Cerebellar cortex (tissue), 1 donor: ENCODE measurements at regions not wholly inside any gene's neighbourhood (a gene's known extent, or its start where the extent isn't known, plus 50 kb on each side); places are given as distances from the start of the nearest gene placed in this dataset.

ENCODE experiments used
- DNase-seq: peaks from one replicate; pipeline ENCODE4 v3.0.0-alpha.2; 2015; ENCODE audit warnings: low spot score

GRCh38 chr4:81946996-81947395 lies 426.8 kb downstream of the HNRNPD start:
- no peak for DNase-seq

GRCh38 chr4:81930506-81931238 lies 443.1 kb downstream of the HNRNPD start:
- DNase-seq = no peak

DNA sequence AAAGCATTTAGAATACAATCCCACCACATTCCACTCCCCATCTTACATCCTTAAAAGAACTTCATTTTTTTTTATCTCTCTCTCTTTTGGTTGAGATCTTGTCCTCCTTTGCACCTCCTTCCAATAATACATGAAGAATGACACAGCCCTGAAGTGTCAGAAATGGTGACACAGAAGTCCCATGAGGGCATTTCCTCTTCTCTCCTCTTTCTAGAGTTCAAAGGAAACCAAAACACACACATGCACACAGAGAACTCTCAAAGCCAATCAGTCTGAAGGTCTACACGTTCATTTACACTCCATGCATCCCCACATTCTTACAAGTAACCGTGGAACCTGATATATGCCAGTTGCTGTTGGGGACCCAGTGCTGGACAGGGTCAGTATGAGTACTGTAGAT lies 450.7 kb downstream of the HNRNPD start:
- DNase-seq = no peak

- DNase-seq = no peak
Measured at GRCh38 chr4:81922313-81922712, 450.6 kb upstream of the RASGEF1B start.

GRCh38 chr4:81921751-81922159 lies 450.0 kb upstream of the RASGEF1B start:
- no peak for DNase-seq

GRCh38 chr4:81919810-81920209 lies 448.1 kb upstream of the RASGEF1B start:
- no peak for DNase-seq

DNA sequence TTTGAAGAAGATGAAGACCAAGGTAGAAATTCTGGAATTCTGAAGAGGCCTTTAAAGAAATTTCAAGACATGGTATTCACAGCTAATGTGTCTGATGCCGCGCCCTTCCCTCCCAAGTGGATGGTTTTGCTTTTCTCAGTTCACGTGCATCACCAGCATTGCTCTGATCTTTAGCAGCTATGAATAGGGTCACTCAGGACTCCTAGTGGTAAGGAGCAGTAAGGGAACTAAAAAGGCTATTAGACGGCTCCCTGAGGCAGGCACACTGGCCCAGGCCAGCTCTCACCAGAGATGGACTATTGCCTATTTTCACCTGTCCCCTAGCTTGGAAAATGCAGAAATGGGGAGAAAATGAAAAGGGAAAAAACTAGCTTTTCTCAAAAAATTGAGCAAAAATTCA lies 447.5 kb upstream of the RASGEF1B start:
- DNase-seq = peak; percentile 24

- no peak for DNase-seq
Measured at GRCh38 chr4:81915430-81915829, 443.7 kb upstream of the RASGEF1B start.

- no peak for DNase-seq
Measured at GRCh38 chr4:81914623-81915022, 442.9 kb upstream of the RASGEF1B start.

DNA sequence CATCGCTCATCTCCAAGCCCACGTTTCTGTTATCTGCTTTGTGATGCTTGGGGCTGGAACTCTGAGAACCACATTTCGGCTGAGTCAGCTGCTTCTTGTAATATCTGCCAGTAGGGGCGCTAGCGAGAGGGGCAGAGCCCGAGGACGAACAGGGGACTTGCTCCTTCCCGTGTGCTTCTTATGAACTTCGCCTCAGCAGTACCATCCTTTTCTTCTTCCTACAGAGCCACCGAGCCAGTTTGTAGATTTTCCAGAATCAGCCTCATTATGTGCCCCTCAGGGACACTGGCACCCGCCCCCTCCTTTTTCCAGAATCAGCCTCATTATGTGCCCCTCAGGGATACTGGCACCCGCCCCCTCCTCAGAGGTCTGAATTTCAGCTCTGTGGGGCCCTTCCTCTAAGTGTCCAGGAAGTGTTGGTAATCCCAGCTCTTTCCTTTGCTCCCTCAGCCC lies 441.7 kb upstream of the RASGEF1B start:
- peak; percentile 54 for DNase-seq

GRCh38 chr4:81912376-81913030 lies 440.8 kb upstream of the RASGEF1B start:
- DNase-seq = no peak

DNA sequence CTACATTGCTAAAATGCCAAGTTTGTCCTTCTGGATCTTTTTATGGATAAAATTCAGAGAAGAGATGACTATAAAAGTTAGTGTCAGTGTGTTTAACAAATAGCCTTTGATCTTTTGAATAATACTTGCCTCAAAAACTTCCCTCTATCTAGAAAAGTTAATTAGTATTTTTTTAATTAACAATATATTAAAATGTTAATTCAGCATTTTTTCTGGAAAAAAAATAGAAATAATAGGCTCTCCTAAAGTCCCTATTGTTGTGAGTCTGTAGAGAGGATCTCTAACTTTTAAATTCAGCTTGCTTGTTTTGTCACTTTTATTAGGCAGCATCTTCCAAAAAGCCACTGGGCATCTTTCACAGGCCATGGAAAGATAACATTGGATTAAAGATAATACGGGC lies 435.2 kb upstream of the RASGEF1B start:
- DNase-seq = no peak

GRCh38 chr4:81905971-81906370 lies 434.3 kb upstream of the RASGEF1B start:
- no peak for DNase-seq

GRCh38 chr4:81904121-81904520 lies 432.4 kb upstream of the RASGEF1B start:
- no peak for DNase-seq

GRCh38 chr4:81903212-81903611 lies 431.5 kb upstream of the RASGEF1B start:
- no peak for DNase-seq

GRCh38 chr4:81898862-81899504 lies 427.3 kb upstream of the RASGEF1B start:
- DNase-seq = no peak

DNA sequence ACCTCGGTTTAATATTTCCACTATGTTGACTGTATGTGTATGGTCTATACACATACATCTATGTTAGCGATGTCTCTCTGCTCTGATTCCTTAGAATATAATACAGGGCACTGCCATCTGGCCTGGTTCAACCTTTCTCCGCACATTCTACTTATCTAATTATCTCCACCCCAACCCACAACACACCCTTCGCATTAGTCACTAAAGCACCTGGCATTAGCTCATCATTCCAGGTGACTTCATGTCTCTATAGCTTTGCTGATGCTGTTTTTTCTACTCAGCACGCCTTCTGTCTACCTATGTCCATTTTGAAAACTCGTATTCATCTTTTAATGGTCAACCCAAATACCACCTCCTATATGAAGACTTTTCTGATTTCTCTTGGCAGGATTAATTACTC lies 425.2 kb upstream of the RASGEF1B start:
- no peak for DNase-seq

GRCh38 chr4:81891005-81891996 lies 419.6 kb upstream of the RASGEF1B start:
- no peak for DNase-seq

GRCh38 chr4:81884986-81885385 lies 413.3 kb upstream of the RASGEF1B start:
- no peak for DNase-seq

GRCh38 chr4:81883530-81884450 lies 412.1 kb upstream of the RASGEF1B start:
- no peak for DNase-seq

GRCh38 chr4:81883004-81883403 lies 411.3 kb upstream of the RASGEF1B start:
- no peak for DNase-seq
